ENCODE measurements at regions not wholly inside any gene's neighbourhood (a gene's known extent, or its start where the extent isn't known, plus 50 kb on each side); places are given as distances from the start of the nearest gene placed in this dataset.

DNA sequence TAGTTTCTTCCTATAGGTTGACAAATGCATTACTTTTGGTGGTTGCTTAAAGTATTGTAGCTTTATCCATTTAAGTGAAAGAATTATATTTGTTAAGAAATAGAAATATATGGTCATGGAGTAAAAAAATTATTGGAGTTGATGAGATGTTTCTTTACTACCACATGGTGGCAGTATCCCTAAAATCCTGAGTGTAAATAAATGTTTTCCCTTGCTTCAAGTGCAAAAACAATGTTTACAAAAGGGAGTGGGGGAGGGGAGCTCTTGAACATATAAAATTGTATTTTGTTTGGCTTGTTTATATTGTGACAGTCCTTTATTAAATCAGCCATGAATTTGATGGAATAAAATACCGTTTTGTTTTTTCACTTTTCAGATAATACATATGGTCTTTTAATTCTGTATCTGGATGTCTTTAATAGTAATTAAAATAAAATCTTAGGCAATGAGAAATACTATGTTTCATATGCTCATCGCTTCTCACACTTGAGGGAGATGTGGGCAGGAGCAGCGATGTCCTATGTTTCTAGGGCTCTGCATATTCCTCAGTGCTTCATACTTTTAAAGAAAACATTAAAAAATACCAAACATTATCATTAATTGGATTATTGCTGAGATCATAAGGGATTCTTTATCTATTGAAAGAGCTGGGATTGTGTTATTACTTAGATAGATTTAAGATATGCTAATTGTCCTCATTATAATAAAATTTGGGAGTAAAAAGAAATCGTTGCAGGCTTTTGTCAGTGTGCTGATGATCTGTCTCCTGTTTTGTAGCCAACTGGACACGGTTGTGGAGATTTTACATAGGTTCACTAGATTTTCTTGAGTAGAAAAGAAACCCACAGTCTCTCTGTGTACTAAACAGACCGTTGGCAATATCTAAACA, 349.7 kb downstream of the TUSC7 start:
- TF ChIP-seq POLR2A (IDR thresholded peaks at IDR 0.05), result no peak
- TF ChIP-seq, protein P1, sequence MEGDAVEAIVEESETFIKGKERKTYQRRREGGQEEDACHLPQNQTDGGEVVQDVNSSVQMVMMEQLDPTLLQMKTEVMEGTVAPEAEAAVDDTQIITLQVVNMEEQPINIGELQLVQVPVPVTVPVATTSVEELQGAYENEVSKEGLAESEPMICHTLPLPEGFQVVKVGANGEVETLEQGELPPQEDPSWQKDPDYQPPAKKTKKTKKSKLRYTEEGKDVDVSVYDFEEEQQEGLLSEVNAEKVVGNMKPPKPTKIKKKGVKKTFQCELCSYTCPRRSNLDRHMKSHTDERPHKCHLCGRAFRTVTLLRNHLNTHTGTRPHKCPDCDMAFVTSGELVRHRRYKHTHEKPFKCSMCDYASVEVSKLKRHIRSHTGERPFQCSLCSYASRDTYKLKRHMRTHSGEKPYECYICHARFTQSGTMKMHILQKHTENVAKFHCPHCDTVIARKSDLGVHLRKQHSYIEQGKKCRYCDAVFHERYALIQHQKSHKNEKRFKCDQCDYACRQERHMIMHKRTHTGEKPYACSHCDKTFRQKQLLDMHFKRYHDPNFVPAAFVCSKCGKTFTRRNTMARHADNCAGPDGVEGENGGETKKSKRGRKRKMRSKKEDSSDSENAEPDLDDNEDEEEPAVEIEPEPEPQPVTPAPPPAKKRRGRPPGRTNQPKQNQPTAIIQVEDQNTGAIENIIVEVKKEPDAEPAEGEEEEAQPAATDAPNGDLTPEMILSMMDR (IDR thresholded peaks at IDR 0.05), result peak; percentile 53 to 70 (median 61)

All from adrenal gland (tissue), 5 donors.